ENCODE measurements at regions not wholly inside any gene's neighbourhood (a gene's known extent, or its start where the extent isn't known, plus 50 kb on each side); places are given as distances from the start of the nearest gene placed in this dataset.

DNA sequence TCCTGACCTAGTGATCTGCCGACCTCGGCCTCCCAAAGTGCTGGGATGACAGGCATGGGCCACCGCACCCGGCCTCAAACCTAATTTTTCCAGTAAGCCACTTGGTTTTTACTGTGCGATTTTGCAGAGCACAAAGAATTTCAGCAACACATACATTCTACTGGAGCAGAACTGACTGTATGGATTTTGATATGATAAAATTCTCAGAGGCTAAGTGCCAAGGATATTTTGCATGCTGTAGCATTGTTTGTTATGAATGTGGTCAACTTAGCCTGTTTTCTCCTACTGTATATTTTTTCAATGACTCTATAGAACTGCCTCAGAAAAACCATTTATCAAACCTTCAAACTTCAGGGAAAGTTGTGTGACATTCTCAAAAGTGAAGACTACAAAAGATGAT lies 89.2 kb downstream of the FAT3 start:
- TF ChIP-seq CTCF (conservative IDR thresholded peaks at IDR 0.05; ENCODE audit: low read depth, low read length), result no peak
- no peak for TF ChIP-seq EZH2 (IDR thresholded peaks at IDR 0.05; ENCODE audit: low read length, unreplicated experiment)
